K562 (cell line): ENCODE measurements at regions not wholly inside any gene's neighbourhood (a gene's known extent, or its start where the extent isn't known, plus 50 kb on each side); places are given as distances from the start of the nearest gene placed in this dataset.

Source experiments
- CBX5 ChIP-seq: IDR thresholded peaks from 2 replicates; pipeline ENCODE4 v1.6.1; 2014; ENCODE audit warnings: low read depth, borderline replicate concordance
- HLTF ChIP-seq: fragments of 450-650 bp; IDR thresholded peaks from 2 replicates; pipeline ENCODE4 v1.6.1; 2016
- HNRNPH1 ChIP-seq: fragments of 200-400 bp; formaldehyde crosslinking; optimal IDR thresholded peaks from 2 replicates; pipeline ENCODE3; 2017; ENCODE audit warnings: low read depth, mild to moderate bottlenecking, low read length, moderate library complexity
- L3MBTL2 ChIP-seq: fragments of 450-650 bp; IDR thresholded peaks from 2 replicates; pipeline ENCODE4 v1.6.1; 2016; ENCODE audit warnings: mild to moderate bottlenecking, moderate library complexity
- MEF2A ChIP-seq: IDR thresholded peaks from 2 replicates; pipeline ENCODE4 v1.6.1; 2011; ENCODE audit warnings: low read depth, mild to moderate bottlenecking, low read length, moderate library complexity; ENCODE audit not compliant: control insufficient read depth
- MTA1 ChIP-seq: fragments of 450-650 bp; IDR thresholded peaks from 2 replicates; pipeline ENCODE4 v1.6.1; 2017; ENCODE audit warnings: borderline replicate concordance
- MYC ChIP-seq, 2 experiments: fragments of 250-450 bp in 1 of 2; sonication (Bioruptor Pico) in 1 of 2; IDR thresholded peaks; 2 replicates each; pipeline versions ENCODE4 v1.5.1 to v1.6.1; 2012 to 2021; ENCODE audit warnings: low read depth in 2 of 2, borderline replicate concordance in 1 of 2, improper control_type of control experiment in 1 of 2, low read length in 1 of 2, mild to moderate bottlenecking in 1 of 2, moderate library complexity in 1 of 2
- PATZ1 ChIP-seq: fragments of 250-450 bp; sonication (Bioruptor Pico); IDR thresholded peaks from 2 replicates; pipeline ENCODE4 v1.5.0; 2020; ENCODE audit warnings: mild to moderate bottlenecking, borderline replicate concordance
- PHF21A ChIP-seq: fragments of 450-650 bp; IDR thresholded peaks from 2 replicates; pipeline ENCODE4 v1.6.1; 2017; ENCODE audit warnings: low read depth, borderline replicate concordance
- PRMT5 ChIP-seq: sonication (generic); formaldehyde crosslinking; IDR thresholded peaks from 2 replicates; pipeline ENCODE4 v1.5.0; 2020; ENCODE audit warnings: missing genetic modification reagents
- PTRF ChIP-seq: fragments of 450-650 bp; IDR thresholded peaks from 2 replicates; pipeline ENCODE4 v1.6.1; 2016; ENCODE audit warnings: mild to moderate bottlenecking, missing genetic modification characterization, missing compliant biosample characterization
- RBM25 ChIP-seq: fragments of 200-400 bp; formaldehyde crosslinking; IDR thresholded peaks from 2 replicates; pipeline ENCODE4 v1.6.1; 2018; ENCODE audit warnings: low read length, low read depth, moderate library complexity; ENCODE audit not compliant: severe bottlenecking
- RCOR1 ChIP-seq, 2 experiments: IDR thresholded peaks; 2 replicates each; pipeline ENCODE4 v1.6.1; 2012; ENCODE audit warnings: low read depth in 2 of 2, low read length in 2 of 2, borderline replicate concordance in 1 of 2, improper control_type of control experiment in 1 of 2
- RUNX1 ChIP-seq: sonication (generic); IDR thresholded peaks from 2 replicates; pipeline ENCODE4 v1.6.1; 2016; ENCODE audit warnings: antibody characterized with exemption, low read depth
- STAT5B ChIP-seq: fragments of 250-450 bp; sonication (Bioruptor Pico); IDR thresholded peaks from 2 replicates; pipeline ENCODE4 v1.8.0; 2021; ENCODE audit warnings: mild to moderate bottlenecking, inconsistent platforms
- TAL1 ChIP-seq: fragments of 450-650 bp; IDR thresholded peaks from 2 replicates; pipeline ENCODE4 v1.6.1; 2016; ENCODE audit warnings: mild to moderate bottlenecking
- TCFL5 ChIP-seq: fragments of 250-450 bp; sonication (Bioruptor Pico); conservative IDR thresholded peaks from 2 replicates; pipeline ENCODE4 v1.6.1; 2021; ENCODE audit warnings: mild to moderate bottlenecking, moderate library complexity, matching md5 sums
- TEAD4 ChIP-seq, 2 experiments: sonication (generic) in 1 of 2; formaldehyde crosslinking in 1 of 2; IDR thresholded peaks; 2 replicates each; pipeline versions ENCODE4 v1.6.1 to v1.8.0; 2012 to 2022; ENCODE audit warnings: borderline replicate concordance in 1 of 2, inconsistent platforms in 1 of 2, low read length in 1 of 2, mild to moderate bottlenecking in 1 of 2, missing genetic modification reagents in 1 of 2
- TSC22D4 ChIP-seq: fragments of 450-650 bp; IDR thresholded peaks from 2 replicates; pipeline ENCODE4 v1.6.1; 2016; ENCODE audit warnings: missing genetic modification characterization, missing biosample characterization, control low read depth
- XRCC4 ChIP-seq: IDR thresholded peaks from one replicate; pipeline ENCODE4 v1.6.1; 2011; ENCODE audit not compliant: insufficient read depth, insufficient read length; ENCODE audit errors: extremely low read depth
- ZBED1 ChIP-seq: IDR thresholded peaks from 2 replicates; pipeline ENCODE4 v1.6.1; 2014
- ZKSCAN8 ChIP-seq: fragments of 200-800 bp; sonication (Bioruptor generic); IDR thresholded peaks from 2 replicates; pipeline ENCODE4 v1.6.1; 2016; ENCODE audit warnings: missing genetic modification characterization, missing compliant biosample characterization
- ZNF561 ChIP-seq: fragments of 450-650 bp; formaldehyde crosslinking; conservative IDR thresholded peaks from 2 replicates; pipeline ENCODE4 v1.4.0; 2020; ENCODE audit warnings: mild to moderate bottlenecking, moderate library complexity
- ZNF639 ChIP-seq, 2 experiments: fragments of 200-800 bp in 1 of 2; sonication (Bioruptor generic) in 1 of 2; sonication (generic) in 1 of 2; formaldehyde crosslinking in 1 of 2; IDR thresholded peaks in 1 of 2; conservative IDR thresholded peaks in 1 of 2; 2 replicates each; pipeline versions ENCODE4 v1.5.0 to v1.6.1; 2016 to 2020; ENCODE audit warnings: missing compliant biosample characterization in 1 of 2, missing genetic modification characterization in 1 of 2, missing genetic modification reagents in 1 of 2
- ZNF699 ChIP-seq: fragments of 250-450 bp; sonication (Bioruptor Pico); IDR thresholded peaks from 2 replicates; pipeline ENCODE4 v1.8.0; 2021; ENCODE audit warnings: mild to moderate bottlenecking, moderate library complexity; ENCODE audit not compliant: insufficient replicate concordance

- peak in 1 of 2 experiments; percentile 90; a peak in 2 of 4 replicates for TF ChIP-seq ZNF639 (CRISPR knock-in tag; conservative IDR thresholded peaks at IDR 0.05 in 1 of 2, IDR thresholded peaks at IDR 0.05 in 1 of 2)
- TF ChIP-seq PRMT5 (CRISPR knock-in tag), result no peak
- no peak for TF ChIP-seq TSC22D4 (tag)
- TF ChIP-seq RCOR1 (IDR thresholded peaks at IDR 0.05; ENCODE audit: borderline replicate concordance in 1 of 2, low read depth in 2 of 2, low read length in 2 of 2), result peak; percentile 97 to 99
- no peak for TF ChIP-seq PHF21A
- no peak for TF ChIP-seq HNRNPH1
- TF ChIP-seq TEAD4 (IDR thresholded peaks at IDR 0.05; ENCODE audit: low read length), result peak; percentile 96
- no peak for TF ChIP-seq TEAD4 (CRISPR knock-in tag; IDR thresholded peaks at IDR 0.05; ENCODE audit: borderline replicate concordance)
- TF ChIP-seq STAT5B, result no peak
- TF ChIP-seq RBM25, result no peak
- TF ChIP-seq TAL1, result peak; percentile 91
- TF ChIP-seq CBX5, result no peak
- TF ChIP-seq ZNF561 (CRISPR knock-in tag), result no peak
- no peak for TF ChIP-seq XRCC4
- TF ChIP-seq L3MBTL2, result peak; percentile 64
- TF ChIP-seq RUNX1, result peak; percentile 76; the same call in 1 of the 2 replicates
- TF ChIP-seq MEF2A, result 0 out of 2 replicates have a peak, but pooled peaks have one; percentile 6
- TF ChIP-seq HLTF, result no peak
- no peak for TF ChIP-seq PATZ1 (CRISPR knock-in tag)
- TF ChIP-seq ZNF699 (CRISPR knock-in tag), result no peak
- TF ChIP-seq ZBED1, result 0 out of 2 replicates have a peak, but pooled peaks have one; percentile 59
- TF ChIP-seq MTA1, result peak; percentile 52; the same call in 1 of the 2 replicates
- no peak for TF ChIP-seq PTRF (tag)
- peak; percentile 83; the same call in 1 of the 2 replicates for TF ChIP-seq ZKSCAN8 (CRISPR knock-in tag)
- TF ChIP-seq TCFL5 (CRISPR knock-in tag), result no peak
- peak; percentile 85 for TF ChIP-seq MYC (IDR thresholded peaks at IDR 0.05; ENCODE audit: low read depth, low read length)
- 0 out of 2 replicates have a peak, but pooled peaks have one; percentile 28 for TF ChIP-seq MYC (CRISPR knock-in tag; IDR thresholded peaks at IDR 0.05; ENCODE audit: borderline replicate concordance, low read depth)
Measured at GRCh38 chr11:86143087-86144030, 74.5 kb upstream of the PICALM start (continued).
